Breast epithelium (tissue), 3 donors: ENCODE measurements at regions not wholly inside any gene's neighbourhood (a gene's known extent, or its start where the extent isn't known, plus 50 kb on each side); places are given as distances from the start of the nearest gene placed in this dataset.

Experiments used
- CTCF ChIP-seq, 3 donors: fragments of 450-650 bp; IDR thresholded peaks; one replicate each; pipeline ENCODE4 v1.5.1; 2016 to 2017; ENCODE audit warnings: antibody characterized with exemption in 3 of 3, mild to moderate bottlenecking in 3 of 3, moderate library complexity in 3 of 3
- POLR2A ChIP-seq: fragments of 450-650 bp; IDR thresholded peaks from one replicate; pipeline ENCODE4 v1.6.1; 2016; ENCODE audit warnings: antibody characterized with exemption, mild to moderate bottlenecking, moderate library complexity

- TF ChIP-seq CTCF (IDR thresholded peaks at IDR 0.05) = no peak
- no peak for TF ChIP-seq POLR2A
Measured at GRCh38 chr15:37204692-37205091, 104.3 kb upstream of the MEIS2 start.
